GM19328 (cell line): ENCODE measurements at regions not wholly inside any gene's neighbourhood (a gene's known extent, or its start where the extent isn't known, plus 50 kb on each side); places are given as distances from the start of the nearest gene placed in this dataset.
"Not testable (repeated sequence)": the region's sequence is repeated elsewhere in the genome, so short reads cannot be mapped to it uniquely, and the experiment has no call there.

ENCODE experiments used
- ATAC-seq: cut with Tn5 transposase; IDR thresholded peaks from one replicate; pipeline ENCODE4 v1.9.1; 2021; ENCODE audit warnings: mild to moderate bottlenecking, moderate library complexity; ENCODE audit not compliant: unreplicated experiment

DNA sequence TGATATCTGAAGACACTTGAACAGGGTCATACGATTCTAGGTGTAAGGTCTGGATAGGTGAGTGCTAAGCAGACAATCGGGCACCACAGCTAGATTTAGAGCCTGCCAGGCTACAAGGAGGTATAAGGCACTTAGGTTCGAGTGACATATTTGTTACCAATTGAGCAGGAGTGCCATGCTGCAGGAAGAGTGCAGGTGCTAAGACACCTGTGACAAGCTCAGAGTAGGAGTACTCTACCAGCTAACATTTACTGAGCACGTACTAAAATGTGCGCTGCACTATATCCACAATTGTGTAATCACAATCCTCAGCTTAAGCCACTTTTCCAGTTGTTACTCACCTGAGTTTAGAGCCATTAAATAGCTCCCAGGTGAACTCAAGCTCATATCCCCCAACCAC lies 227.8 kb upstream of the MOCS1 start:
- no peak for ATAC-seq

DNA sequence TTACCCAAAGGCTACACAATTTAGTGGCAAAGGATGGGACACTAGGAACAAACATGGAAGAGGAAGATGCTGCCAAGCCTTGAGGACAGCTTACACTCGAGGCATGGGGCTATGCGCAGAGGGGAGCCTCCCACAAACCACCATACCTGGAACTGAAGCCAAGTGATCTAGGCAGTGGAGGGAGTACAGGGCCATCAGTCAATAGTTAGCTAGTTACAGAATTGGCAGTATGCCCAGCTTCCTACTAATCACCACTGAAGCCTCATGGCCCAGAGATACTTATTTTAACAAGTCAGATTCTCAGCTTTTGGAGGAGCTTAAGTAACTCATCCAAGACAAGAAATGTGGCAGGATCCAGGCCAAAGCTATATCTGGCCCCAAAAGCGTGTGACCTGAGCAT lies 226.6 kb upstream of the MOCS1 start:
- ATAC-seq, result no peak

DNA sequence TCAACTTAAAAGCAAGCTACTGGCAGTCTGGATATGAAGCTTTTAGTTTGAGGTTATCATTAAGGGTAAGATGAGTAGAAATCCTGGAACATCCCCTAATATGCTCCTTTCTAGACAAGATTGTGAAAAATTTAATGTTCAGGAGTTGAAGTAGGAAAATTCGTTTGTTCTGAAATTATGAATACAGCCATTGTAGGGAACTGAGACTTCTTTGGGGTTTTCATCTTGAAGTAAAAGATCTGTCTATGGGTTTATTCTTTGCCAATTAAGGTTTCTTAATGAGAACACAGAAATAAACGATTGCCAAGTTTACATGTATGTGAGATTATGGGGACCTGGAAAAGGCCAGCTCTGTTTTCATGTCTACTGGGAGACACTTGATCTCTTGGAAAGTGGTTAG lies 225.6 kb upstream of the MOCS1 start:
- ATAC-seq, result no peak

DNA sequence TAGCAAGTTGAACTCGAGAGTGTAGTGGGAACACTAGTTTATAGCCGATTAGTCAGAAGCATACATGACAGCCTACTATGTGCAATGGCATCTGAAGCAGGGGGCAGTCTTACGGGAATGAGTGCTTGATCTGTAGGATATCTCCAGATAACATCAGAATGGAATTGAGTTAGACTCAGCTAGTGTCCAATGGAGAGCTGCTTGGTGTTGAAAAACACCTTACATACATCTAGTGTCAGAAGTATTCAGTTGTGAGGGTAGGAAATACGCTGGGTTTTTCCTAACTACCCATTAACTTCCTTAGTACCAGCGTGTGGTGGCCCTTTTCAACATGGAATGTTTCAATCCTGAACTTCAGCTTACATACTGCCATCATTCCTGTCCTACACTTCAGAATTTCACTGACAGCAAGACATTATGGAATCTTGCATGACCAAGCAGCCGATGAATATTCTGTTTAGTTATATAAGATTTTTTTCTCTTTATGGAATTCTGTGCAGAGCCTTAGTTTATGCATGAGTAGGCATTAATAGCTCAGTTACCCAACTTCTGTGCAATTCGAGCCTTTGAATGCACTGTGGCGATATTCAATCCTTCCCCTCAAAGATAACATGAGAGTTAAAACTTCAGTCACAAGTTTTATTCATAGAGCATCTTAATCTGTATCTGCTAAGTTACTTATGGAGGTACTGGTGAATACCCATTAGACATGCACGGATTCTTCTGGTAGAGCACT lies 218.6 kb upstream of the MOCS1 start:
- ATAC-seq, result no peak

DNA sequence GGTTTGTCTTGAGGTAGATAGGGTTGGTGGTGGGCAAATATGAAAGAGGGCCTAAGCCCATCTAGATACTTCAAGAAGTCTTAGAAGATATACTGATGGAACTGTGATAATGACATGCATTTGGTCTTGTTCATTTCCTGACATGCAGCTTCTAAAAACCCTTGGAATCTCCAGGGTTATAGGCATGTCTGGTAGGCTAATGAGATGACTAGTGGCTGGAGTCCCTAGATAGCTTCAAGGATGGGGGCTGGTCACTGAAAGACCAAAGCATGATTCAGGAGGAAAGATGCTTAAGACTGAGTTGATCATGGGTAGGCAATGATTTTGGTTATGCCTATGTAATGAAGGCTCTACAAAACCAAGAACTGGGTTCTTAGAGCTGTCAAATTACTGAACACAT lies 217.9 kb upstream of the MOCS1 start:
- no peak for ATAC-seq

DNA sequence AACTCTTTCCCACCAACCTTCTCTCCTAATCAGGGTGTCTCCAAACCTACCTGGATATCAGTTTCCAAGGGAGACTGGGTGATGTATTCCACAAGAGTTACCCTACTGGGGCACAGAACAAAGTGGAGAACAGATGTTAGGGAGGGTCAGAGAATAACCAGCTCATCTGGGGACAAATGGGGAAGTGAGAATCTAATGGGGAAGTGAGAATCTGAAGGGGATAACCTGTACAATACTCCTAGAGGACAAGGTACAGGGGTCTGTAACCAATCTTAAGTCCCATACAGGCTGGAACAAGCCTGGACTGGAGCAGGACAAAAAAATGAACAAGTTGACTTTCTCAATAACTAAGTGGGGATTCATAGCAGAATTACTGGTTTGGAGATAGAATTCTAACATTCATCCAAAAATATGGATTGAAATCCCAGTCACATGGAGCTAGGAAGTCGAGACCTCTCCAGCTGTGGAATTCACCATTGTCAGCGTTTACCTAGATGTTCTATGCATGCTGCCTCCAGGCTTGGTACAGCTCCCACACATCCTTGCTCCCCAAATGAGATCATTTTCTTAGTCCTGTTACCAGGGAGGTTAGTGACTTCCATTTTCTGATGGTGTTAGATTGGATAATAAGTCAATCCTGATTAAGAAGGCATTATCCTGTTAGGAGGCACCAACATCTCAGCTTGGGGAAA lies 214.8 kb upstream of the MOCS1 start:
- ATAC-seq, result peak; percentile 94

DNA sequence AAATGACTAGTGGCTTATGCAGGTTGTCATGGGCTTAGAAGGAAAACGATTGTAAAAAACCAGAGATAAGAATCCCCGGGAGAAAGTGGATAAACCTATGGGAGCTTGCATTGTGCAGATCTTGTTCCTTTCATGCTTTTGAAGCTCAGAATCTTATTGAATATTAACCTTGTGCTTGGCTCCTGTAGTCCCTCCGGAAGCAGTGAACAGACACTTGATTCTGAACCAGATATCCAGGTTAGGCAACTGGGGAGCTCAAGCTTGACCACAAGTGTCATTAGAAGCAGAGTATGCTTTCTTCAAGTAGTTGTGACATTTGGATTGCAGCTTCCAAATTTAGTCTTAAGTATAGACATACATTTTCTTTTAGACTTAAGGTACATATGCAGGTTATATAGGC lies 212.6 kb upstream of the MOCS1 start:
- no peak for ATAC-seq

DNA sequence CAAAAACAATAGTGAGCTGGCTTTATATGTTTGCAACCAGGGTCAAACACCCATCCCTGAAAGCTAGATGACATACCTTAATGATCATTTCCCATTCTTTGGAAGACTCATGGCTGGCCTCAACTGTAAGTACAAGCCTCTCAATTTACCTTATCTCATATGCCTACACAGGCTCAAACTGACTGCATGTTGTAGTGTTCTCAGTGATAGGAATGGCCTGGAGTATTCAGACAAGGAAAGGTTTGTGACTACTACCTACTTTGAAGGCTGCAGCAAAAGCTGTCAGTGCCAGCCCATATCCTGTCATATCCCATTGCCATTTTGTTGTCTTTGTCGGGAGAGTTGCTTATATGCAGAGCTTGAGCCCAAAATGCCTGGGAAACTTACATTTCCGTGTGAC lies 205.2 kb upstream of the MOCS1 start:
- no peak for ATAC-seq

DNA sequence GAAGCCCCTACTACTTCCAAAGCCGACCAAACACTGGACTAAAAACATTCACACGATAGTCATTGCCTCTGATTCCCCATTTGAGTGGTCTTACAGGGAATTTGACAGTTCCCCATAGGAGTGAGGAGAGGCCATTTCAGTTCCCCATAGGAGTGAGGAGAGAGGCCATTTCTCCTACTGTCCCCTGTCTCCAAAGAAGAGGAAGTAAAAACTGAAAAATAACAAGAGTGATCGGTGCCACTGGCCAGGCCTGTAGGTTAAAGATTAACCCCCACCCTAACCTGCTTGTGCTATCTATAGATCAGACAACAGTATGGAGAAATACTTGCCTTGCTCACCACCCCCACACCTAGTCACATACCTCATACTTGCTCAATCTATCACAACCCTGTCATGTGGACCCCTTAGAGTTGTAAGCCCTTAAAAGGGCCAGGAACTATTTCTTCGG lies 204.0 kb upstream of the MOCS1 start:
- no peak for ATAC-seq

DNA sequence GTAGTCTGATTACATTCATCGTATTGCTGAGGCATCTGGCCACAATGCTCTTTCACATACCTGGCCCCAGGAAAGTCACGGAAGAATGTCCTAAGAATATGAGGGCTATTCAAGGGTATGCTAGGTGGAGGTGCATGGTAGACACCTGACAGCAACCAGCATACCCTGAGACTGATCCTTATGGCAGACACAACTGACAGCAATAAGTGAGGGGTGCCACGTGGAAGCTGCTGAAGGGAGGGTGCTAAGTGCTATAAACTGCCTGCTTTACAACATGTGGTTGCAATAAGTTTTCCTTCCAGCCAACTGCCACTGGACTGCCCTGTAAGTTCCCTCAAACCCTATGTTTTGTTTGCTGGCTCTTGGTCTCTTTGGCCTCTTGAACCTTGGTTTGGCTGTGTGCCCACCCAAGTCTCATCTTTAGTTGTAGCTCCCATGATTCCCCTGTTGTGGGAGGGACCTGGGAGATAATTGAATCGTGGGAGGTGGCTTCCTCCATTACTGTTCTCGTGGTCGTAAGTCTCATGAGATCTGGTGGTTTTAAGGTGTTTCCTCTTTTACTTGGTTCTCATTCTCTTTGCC lies 201.3 kb upstream of the MOCS1 start:
- no peak for ATAC-seq

DNA sequence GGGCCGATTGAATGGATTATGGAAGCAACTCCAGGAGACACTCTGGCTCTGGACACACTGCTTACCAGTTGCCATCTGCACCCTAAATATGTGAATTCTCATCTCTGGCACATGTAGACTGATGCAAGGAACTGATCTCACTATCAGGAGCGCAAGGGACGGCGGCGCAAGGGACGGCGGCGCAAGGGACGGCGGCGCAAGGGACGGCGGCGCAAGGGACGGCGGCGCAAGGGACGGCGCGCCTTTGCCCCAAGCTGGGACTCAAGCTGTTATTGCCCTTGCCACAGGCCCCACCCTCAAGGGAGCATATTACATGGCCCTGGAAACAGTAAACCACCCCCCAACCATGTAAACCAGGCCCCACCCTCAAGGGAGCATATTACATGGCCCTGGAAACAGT lies 199.7 kb upstream of the MOCS1 start:
- not testable (repeated sequence) for ATAC-seq

DNA sequence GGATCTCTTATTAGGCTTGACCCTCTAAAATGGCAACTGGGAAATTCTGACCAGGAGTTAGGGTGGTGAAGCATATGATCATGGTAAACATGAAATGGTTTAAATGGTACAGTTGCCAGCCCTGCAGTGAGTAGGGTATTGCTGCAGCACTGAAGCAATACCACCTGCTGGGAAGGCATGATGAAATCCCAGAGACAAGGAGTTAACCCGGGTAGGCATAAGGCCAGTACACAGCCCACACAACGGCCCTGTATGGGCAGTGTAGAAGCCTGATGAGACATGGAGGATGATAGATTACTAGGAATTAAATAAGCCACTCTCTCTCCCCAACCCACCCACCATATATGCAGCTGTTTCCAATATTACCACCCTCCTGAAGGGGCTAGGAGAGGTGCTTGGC lies 197.4 kb upstream of the MOCS1 start:
- no peak for ATAC-seq

DNA sequence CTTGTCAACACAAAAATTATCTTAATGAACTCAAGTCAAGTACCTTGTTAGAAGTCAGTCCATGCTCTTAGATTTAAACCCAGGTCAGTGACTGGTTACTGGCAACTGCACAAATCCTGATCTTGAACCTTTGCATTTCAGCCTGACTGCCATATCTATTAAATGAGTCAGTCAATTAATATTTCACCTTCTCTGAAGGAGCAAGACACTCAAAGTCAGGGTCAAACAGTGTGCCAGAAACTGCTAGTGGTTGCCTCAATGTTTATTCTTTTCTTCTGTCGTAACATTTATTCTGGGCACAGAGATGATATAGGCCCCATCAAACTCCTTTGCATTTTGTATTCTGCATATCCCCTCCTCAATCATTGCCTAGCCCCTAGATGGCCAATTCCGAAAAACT lies 193.9 kb upstream of the MOCS1 start:
- ATAC-seq, result no peak

DNA sequence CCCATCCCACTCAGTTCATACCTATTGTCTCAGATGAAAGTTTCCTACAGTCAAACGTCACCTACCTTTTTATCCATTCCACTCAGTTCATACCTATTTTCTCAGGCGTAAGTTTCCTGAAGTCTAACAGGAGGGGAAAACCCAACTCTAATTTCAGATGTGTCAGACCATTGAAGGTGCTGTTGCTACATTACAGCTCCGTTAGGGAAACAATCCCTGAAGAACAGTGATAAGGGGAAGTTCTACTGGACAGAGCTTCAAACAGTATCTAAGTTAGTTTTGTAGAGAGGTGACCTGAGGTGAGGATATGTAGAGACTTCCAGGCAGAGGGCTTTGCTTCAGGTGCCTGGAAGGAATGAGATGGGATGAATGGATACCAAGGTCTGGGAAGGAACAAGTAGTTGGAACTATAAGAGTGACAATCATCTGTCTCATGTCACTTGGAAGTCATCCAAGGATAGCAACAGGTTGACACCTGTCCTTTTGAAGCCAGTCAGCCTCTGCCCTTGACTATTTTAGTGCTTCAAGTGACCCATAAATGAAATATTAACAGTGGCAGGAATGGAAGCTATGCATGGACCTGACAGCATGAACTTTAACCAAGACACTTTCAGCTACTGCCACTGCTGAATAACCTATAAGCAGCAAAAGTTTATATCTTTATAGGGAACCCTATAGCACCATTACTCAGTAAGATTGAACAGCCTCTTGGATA lies 191.6 kb upstream of the MOCS1 start:
- ATAC-seq, result no peak

DNA sequence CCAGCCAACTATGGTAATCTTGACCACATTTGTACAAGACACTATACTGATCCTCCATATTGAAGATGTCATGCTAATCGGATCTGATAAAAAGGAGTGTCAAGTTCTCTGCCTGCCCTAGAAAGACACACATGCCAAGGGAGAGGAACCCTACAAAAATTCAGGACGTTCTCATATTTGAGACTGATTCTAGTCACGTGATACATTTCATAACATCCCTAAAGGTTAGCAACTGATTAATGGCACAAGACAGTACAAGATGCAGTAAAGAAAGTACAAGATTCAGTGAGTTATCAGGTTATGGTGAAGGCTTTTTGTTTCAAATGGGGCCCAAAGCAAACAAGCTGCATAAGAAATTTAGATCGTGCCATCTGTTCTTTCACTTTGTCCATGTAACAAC lies 190.7 kb upstream of the MOCS1 start:
- no peak for ATAC-seq

DNA sequence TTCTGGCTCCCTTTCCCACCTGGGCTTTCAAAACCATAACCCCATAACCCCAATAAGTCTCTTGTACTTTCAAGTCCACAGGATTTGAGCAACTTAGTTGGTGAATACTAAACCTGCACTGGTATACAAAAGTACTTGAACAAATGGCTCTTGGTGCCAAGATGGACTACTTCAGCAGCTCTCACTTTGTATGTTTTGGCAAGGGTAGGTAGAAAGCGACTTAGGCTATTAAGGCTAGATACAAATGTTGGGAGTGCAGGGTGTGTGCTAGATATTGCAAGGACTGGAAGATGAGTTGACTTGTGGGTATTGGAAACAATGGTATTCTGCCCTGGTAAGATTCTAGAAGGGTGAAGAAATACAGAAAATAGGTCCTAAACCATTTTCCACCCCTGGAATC lies 182.6 kb upstream of the MOCS1 start:
- no peak for ATAC-seq

DNA sequence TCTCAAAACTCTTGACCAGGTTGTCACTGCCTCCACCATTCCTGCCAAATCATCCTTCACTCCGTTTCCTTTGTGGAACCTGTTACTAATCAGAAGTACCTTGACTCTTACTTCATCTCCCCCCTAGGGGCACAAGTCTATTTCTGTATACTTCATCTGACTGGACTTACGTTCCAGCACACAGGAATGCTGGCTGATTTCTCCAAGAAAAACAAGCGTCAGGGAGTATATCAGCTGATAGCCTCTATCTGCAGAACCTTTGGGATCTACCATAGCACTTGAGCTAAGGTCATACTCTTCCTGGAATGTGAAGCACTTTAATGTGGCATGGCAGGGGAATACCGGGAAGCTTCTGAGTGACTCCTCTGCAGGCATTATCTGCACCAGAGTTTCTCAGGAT lies 178.1 kb upstream of the MOCS1 start:
- ATAC-seq, result no peak

DNA sequence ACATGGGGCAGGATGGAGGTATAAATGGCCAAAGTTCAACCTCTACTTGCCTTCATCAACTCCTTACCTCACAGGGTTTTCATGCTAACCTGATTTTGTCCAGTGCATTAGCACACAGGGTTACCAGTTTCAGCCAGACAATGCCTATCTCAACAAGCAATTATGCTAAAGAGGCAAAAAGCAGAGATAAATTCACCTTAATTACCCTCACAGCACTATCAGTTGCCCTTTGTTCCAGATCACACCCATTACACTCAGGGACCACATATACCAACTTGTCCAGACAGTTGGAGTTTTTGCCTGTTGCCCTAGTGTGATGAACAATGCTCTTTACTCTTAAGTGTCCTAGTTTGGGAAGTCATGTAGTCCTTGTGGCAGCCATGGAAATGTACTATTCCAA lies 174.5 kb upstream of the MOCS1 start:
- no peak for ATAC-seq

DNA sequence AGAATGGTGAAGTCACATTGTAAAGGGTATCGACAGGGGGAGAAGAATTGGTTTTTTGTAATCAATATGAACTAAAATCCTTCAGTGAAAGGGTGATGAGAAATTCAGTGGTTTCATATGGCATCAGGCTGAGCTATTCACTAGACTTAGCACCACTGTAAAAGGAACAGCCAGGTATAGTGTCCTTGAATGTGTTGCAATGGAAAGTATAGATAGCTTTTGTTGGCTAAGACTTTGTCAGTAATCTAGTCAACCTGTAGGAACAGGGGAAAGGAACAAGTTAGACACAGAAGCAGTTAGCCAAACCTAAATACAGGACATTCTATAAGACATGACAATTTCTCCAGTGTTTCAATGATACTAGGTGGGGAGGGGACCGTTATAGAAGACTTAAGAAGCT lies 172.6 kb upstream of the MOCS1 start:
- ATAC-seq, result no peak

DNA sequence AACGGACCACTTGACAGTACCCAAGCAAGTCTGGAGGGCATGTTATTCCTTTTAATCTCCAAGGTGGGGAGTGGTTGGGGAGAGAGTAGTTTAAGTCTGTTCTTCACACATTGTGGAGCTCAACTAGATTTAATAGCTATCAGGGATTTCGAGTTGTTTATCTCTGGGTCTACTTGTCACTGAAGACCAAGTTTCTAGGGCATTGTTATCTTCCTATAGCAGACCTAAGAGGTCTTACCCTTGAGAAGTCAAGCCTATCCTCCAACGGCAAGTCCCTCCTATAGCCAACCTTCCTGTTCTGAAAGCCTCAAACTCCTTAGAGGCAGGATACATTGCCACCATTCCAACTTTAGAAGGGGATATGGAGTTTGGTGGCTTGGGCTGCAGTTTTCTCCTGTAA lies 164.5 kb upstream of the MOCS1 start:
- no peak for ATAC-seq

DNA sequence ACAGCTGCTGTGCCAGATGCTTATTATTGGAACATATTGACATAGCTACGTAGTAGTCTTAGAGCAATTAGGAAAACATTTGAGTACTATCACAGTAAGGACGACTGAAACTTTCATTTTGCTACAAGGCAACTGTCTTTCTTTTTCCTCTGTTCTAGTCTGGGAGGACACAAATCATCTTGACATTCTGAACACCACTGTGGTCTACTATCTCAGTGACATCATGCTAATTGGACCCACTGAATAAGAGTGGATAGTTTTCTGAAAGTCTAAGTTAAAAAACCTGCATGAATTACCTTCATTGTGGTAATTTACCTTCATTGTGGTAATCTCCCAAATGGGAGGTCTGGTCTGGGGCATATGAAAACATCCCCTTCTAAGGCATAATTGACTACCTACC lies 163.3 kb upstream of the MOCS1 start:
- no peak for ATAC-seq
